TTC549 (cell line): ENCODE measurements at regions not wholly inside any gene's neighbourhood (a gene's known extent, or its start where the extent isn't known, plus 50 kb on each side); places are given as distances from the start of the nearest gene placed in this dataset.
"Not testable (repeated sequence)": the region's sequence is repeated elsewhere in the genome, so short reads cannot be mapped to it uniquely, and the experiment has no call there.

Source experiments
- FAIRE-seq: peaks from 2 replicates; lab custom pipeline; 2012; peaks lifted over from hg19 to GRCh38; lab: Jason Lieb, UNC

GRCh38 chr1:73475316-73475870 lies 722.6 kb downstream of the LRRIQ3 start:
- no peak for FAIRE-seq

GRCh38 chr1:73472810-73473209 lies 725.2 kb downstream of the LRRIQ3 start:
- no peak for FAIRE-seq

- FAIRE-seq = no peak
These were observed 730.2 kb downstream of the LRRIQ3 start for GRCh38 chr1:73467731-73468130.

- no peak for FAIRE-seq
These were observed 734.1 kb downstream of the LRRIQ3 start for GRCh38 chr1:73463873-73464272.

- no peak for FAIRE-seq
These were observed 745.5 kb downstream of the LRRIQ3 start for GRCh38 chr1:73452522-73452921.

GRCh38 chr1:73450668-73451067 lies 747.3 kb downstream of the LRRIQ3 start:
- not testable (repeated sequence) for FAIRE-seq

- no peak for FAIRE-seq
These were observed 786.5 kb downstream of the LRRIQ3 start for GRCh38 chr1:73411479-73411878.

GRCh38 chr1:73401666-73402065 lies 796.3 kb downstream of the LRRIQ3 start:
- FAIRE-seq = no peak

GRCh38 chr1:73382966-73383365 lies 815.0 kb downstream of the LRRIQ3 start:
- no peak for FAIRE-seq

GRCh38 chr1:73366734-73367413 lies 831.1 kb downstream of the LRRIQ3 start:
- FAIRE-seq = no peak

GRCh38 chr1:73359001-73359400 lies 839.0 kb downstream of the LRRIQ3 start:
- FAIRE-seq = no peak

- no peak for FAIRE-seq
These were observed 841.5 kb downstream of the LRRIQ3 start for GRCh38 chr1:73356485-73356884.

- no peak for FAIRE-seq
These were observed 854.0 kb downstream of the LRRIQ3 start for GRCh38 chr1:73343947-73344346.

GRCh38 chr1:73333847-73334503 lies 864.0 kb downstream of the LRRIQ3 start:
- FAIRE-seq = no peak

GRCh38 chr1:73331726-73332125 lies 866.2 kb downstream of the LRRIQ3 start:
- FAIRE-seq = no peak

- FAIRE-seq = no peak
These were observed 870.0 kb downstream of the LRRIQ3 start for GRCh38 chr1:73327998-73328397.

- no peak for FAIRE-seq
These were observed 870.7 kb downstream of the LRRIQ3 start for GRCh38 chr1:73327180-73327793.

- no peak for FAIRE-seq
These were observed 871.3 kb downstream of the LRRIQ3 start for GRCh38 chr1:73326663-73327062.

GRCh38 chr1:73310797-73311381 lies 887.1 kb downstream of the LRRIQ3 start:
- FAIRE-seq = no peak

- no peak for FAIRE-seq
These were observed 890.9 kb downstream of the LRRIQ3 start for GRCh38 chr1:73306899-73307555.

- FAIRE-seq = no peak
These were observed 924.1 kb downstream of the LRRIQ3 start for GRCh38 chr1:73273886-73274285.

- FAIRE-seq = not testable (repeated sequence)
These were observed 952.8 kb downstream of the LRRIQ3 start for GRCh38 chr1:73245196-73245595.
